ENCODE measurements at regions not wholly inside any gene's neighbourhood (a gene's known extent, or its start where the extent isn't known, plus 50 kb on each side); places are given as distances from the start of the nearest gene placed in this dataset.

- H3K9me3 ChIP-seq (ENCODE audit: control insufficient read depth, low read length) = no peaks in the 10 kb centered on the region
- WGBS, 2 experiments = 93% methylated on average over 5 of the region's 5 CpGs
- H3K27ac ChIP-seq (ENCODE audit: insufficient read depth, low read depth, low read length, poor library complexity, severe bottlenecking) = no peak overlapping the region
- H3K4me3 ChIP-seq (ENCODE audit: insufficient read depth, low read depth, low read length) = no peak overlapping the region
- H3K36me3 ChIP-seq (ENCODE audit: control insufficient read depth, insufficient read depth, low read length) = no peaks in the 10 kb centered on the region
- H3K4me1 ChIP-seq (ENCODE audit: control insufficient read depth, insufficient read depth, low read length) = peaks cover 16% of the 10 kb centered on the region
- no peaks in the 10 kb centered on the region for H3K27me3 ChIP-seq (ENCODE audit: control insufficient read depth, insufficient read depth, low read length, poor library complexity, severe bottlenecking)
Measured at GRCh38 chr12:108446766-108447165, 68.3 kb upstream of the FICD start.

GRCh38 chr12:108442910-108443309, 72.2 kb upstream of the FICD start:
- H3K27me3 ChIP-seq (ENCODE audit: control insufficient read depth, insufficient read depth, low read length, poor library complexity, severe bottlenecking) = no peaks in the 10 kb centered on the region
- no peaks in the 10 kb centered on the region for H3K9me3 ChIP-seq (ENCODE audit: control insufficient read depth, low read length)
- H3K4me3 ChIP-seq (ENCODE audit: insufficient read depth, low read depth, low read length) = no peak overlapping the region
- no peak overlapping the region for H3K27ac ChIP-seq (ENCODE audit: insufficient read depth, low read depth, low read length, poor library complexity, severe bottlenecking)
- 85 to 90% methylated on average over 8 of the region's 8 CpGs for WGBS, 2 experiments
- no peaks in the 10 kb centered on the region for H3K36me3 ChIP-seq (ENCODE audit: control insufficient read depth, insufficient read depth, low read length)
- peaks cover 11% of the 10 kb centered on the region for H3K4me1 ChIP-seq (ENCODE audit: control insufficient read depth, insufficient read depth, low read length)

GRCh38 chr12:108442067-108442466, 73.0 kb upstream of the FICD start:
- Histone ChIP-seq H3K27me3 (ENCODE audit: control insufficient read depth, insufficient read depth, low read length, poor library complexity, severe bottlenecking) (no peaks in the 10 kb centered on the region), H3K36me3 (ENCODE audit: control insufficient read depth, insufficient read depth, low read length) (no peaks in the 10 kb centered on the region), H3K9me3 (ENCODE audit: control insufficient read depth, low read length) (no peaks in the 10 kb centered on the region), H3K27ac (ENCODE audit: insufficient read depth, low read depth, low read length, poor library complexity, severe bottlenecking) (peak overlapping the region; percentile 61), H3K4me3 (ENCODE audit: insufficient read depth, low read depth, low read length) (no peak overlapping the region), H3K4me1 (ENCODE audit: control insufficient read depth, insufficient read depth, low read length) (peaks cover 9% of the 10 kb centered on the region)
- 1 to 7% methylated on average over 3 of the region's 3 CpGs for WGBS, 2 experiments

- H3K27ac ChIP-seq (ENCODE audit: insufficient read depth, low read depth, low read length, poor library complexity, severe bottlenecking) = peak overlapping the region; percentile 61
- no peak overlapping the region for H3K4me3 ChIP-seq (ENCODE audit: insufficient read depth, low read depth, low read length)
- WGBS, 2 experiments = 25 to 29% methylated on average over 4 of the region's 4 CpGs
- no peaks in the 10 kb centered on the region for H3K9me3 ChIP-seq (ENCODE audit: control insufficient read depth, low read length)
- no peaks in the 10 kb centered on the region for H3K27me3 ChIP-seq (ENCODE audit: control insufficient read depth, insufficient read depth, low read length, poor library complexity, severe bottlenecking)
- peaks cover 8% of the 10 kb centered on the region for H3K4me1 ChIP-seq (ENCODE audit: control insufficient read depth, insufficient read depth, low read length)
- no peaks in the 10 kb centered on the region for H3K36me3 ChIP-seq (ENCODE audit: control insufficient read depth, insufficient read depth, low read length)
Measured at GRCh38 chr12:108441549-108441948, 73.5 kb upstream of the FICD start.

GRCh38 chr12:108440736-108441135, 74.3 kb upstream of the FICD start:
- H3K9me3 ChIP-seq (ENCODE audit: control insufficient read depth, low read length) = no peaks in the 10 kb centered on the region
- H3K36me3 ChIP-seq (ENCODE audit: control insufficient read depth, insufficient read depth, low read length) = no peaks in the 10 kb centered on the region
- no peak overlapping the region for H3K4me3 ChIP-seq (ENCODE audit: insufficient read depth, low read depth, low read length)
- WGBS, 2 experiments = 87 to 92% methylated on average over 2 of the region's 2 CpGs
- H3K4me1 ChIP-seq (ENCODE audit: control insufficient read depth, insufficient read depth, low read length) = peaks cover 8% of the 10 kb centered on the region
- no peak overlapping the region for H3K27ac ChIP-seq (ENCODE audit: insufficient read depth, low read depth, low read length, poor library complexity, severe bottlenecking)
- no peaks in the 10 kb centered on the region for H3K27me3 ChIP-seq (ENCODE audit: control insufficient read depth, insufficient read depth, low read length, poor library complexity, severe bottlenecking)

GRCh38 chr12:108438667-108439066, 76.4 kb upstream of the FICD start:
- Histone ChIP-seq H3K9me3 (ENCODE audit: control insufficient read depth, low read length) (no peaks in the 10 kb centered on the region), H3K36me3 (ENCODE audit: control insufficient read depth, insufficient read depth, low read length) (no peaks in the 10 kb centered on the region), H3K27ac (ENCODE audit: insufficient read depth, low read depth, low read length, poor library complexity, severe bottlenecking) (no peak overlapping the region), H3K4me3 (ENCODE audit: insufficient read depth, low read depth, low read length) (no peak overlapping the region), H3K4me1 (ENCODE audit: control insufficient read depth, insufficient read depth, low read length) (peaks cover 8% of the 10 kb centered on the region), H3K27me3 (ENCODE audit: control insufficient read depth, insufficient read depth, low read length, poor library complexity, severe bottlenecking) (no peaks in the 10 kb centered on the region)
- 93% methylated on average over 1 of the region's 1 CpG for WGBS, 2 experiments

GRCh38 chr12:108432423-108433121, 82.5 kb upstream of the FICD start:
- H3K4me3 ChIP-seq (ENCODE audit: insufficient read depth, low read depth, low read length) = no peak overlapping the region
- no peaks in the 10 kb centered on the region for H3K4me1 ChIP-seq (ENCODE audit: control insufficient read depth, insufficient read depth, low read length)
- WGBS, 2 experiments = 81 to 82% methylated on average over 7 of the region's 8 CpGs
- H3K27ac ChIP-seq (ENCODE audit: insufficient read depth, low read depth, low read length, poor library complexity, severe bottlenecking) = no peak overlapping the region
- peaks cover 3% of the 10 kb centered on the region for H3K9me3 ChIP-seq (ENCODE audit: control insufficient read depth, low read length)
- H3K36me3 ChIP-seq (ENCODE audit: control insufficient read depth, insufficient read depth, low read length) = no peaks in the 10 kb centered on the region
- H3K27me3 ChIP-seq (ENCODE audit: control insufficient read depth, insufficient read depth, low read length, poor library complexity, severe bottlenecking) = no peaks in the 10 kb centered on the region

GRCh38 chr12:108430926-108431325, 84.2 kb upstream of the FICD start:
- Histone ChIP-seq H3K4me3 (ENCODE audit: insufficient read depth, low read depth, low read length) (no peak overlapping the region), H3K9me3 (ENCODE audit: control insufficient read depth, low read length) (peaks cover 3% of the 10 kb centered on the region), H3K27ac (ENCODE audit: insufficient read depth, low read depth, low read length, poor library complexity, severe bottlenecking) (no peak overlapping the region), H3K27me3 (ENCODE audit: control insufficient read depth, insufficient read depth, low read length, poor library complexity, severe bottlenecking) (no peaks in the 10 kb centered on the region), H3K36me3 (ENCODE audit: control insufficient read depth, insufficient read depth, low read length) (no peaks in the 10 kb centered on the region), H3K4me1 (ENCODE audit: control insufficient read depth, insufficient read depth, low read length) (no peaks in the 10 kb centered on the region)
- WGBS, 2 experiments = no CpG with 5 or more reads among the region's 1 CpG

- Histone ChIP-seq H3K4me3 (ENCODE audit: insufficient read depth, low read depth, low read length) (no peak overlapping the region), H3K27ac (ENCODE audit: insufficient read depth, low read depth, low read length, poor library complexity, severe bottlenecking) (no peak overlapping the region), H3K9me3 (ENCODE audit: control insufficient read depth, low read length) (peaks cover 3% of the 10 kb centered on the region), H3K27me3 (ENCODE audit: control insufficient read depth, insufficient read depth, low read length, poor library complexity, severe bottlenecking) (no peaks in the 10 kb centered on the region), H3K36me3 (ENCODE audit: control insufficient read depth, insufficient read depth, low read length) (no peaks in the 10 kb centered on the region), H3K4me1 (ENCODE audit: control insufficient read depth, insufficient read depth, low read length) (peaks cover 6% of the 10 kb centered on the region)
- WGBS, 2 experiments = 93 to 95% methylated on average over 6 of the region's 6 CpGs
Measured at GRCh38 chr12:108430245-108430644, 84.8 kb upstream of the FICD start.

- H3K9me3 ChIP-seq (ENCODE audit: control insufficient read depth, low read length) = no peaks in the 10 kb centered on the region
- no peak overlapping the region for H3K4me3 ChIP-seq (ENCODE audit: insufficient read depth, low read depth, low read length)
- no peaks in the 10 kb centered on the region for H3K36me3 ChIP-seq (ENCODE audit: control insufficient read depth, insufficient read depth, low read length)
- H3K4me1 ChIP-seq (ENCODE audit: control insufficient read depth, insufficient read depth, low read length) = peaks cover 9% of the 10 kb centered on the region
- H3K27me3 ChIP-seq (ENCODE audit: control insufficient read depth, insufficient read depth, low read length, poor library complexity, severe bottlenecking) = no peaks in the 10 kb centered on the region
- no peak overlapping the region for H3K27ac ChIP-seq (ENCODE audit: insufficient read depth, low read depth, low read length, poor library complexity, severe bottlenecking)
Measured at GRCh38 chr12:108425238-108425795, 86.2 kb upstream of the CMKLR1 start.

Data from ectodermal cell (in vitro differentiated cells).